ENCODE measurements at regions not wholly inside any gene's neighbourhood (a gene's known extent, or its start where the extent isn't known, plus 50 kb on each side); places are given as distances from the start of the nearest gene placed in this dataset.
A peak's percentile ranks its signal among the peaks of the same experiment; 100 is the strongest.

DNA sequence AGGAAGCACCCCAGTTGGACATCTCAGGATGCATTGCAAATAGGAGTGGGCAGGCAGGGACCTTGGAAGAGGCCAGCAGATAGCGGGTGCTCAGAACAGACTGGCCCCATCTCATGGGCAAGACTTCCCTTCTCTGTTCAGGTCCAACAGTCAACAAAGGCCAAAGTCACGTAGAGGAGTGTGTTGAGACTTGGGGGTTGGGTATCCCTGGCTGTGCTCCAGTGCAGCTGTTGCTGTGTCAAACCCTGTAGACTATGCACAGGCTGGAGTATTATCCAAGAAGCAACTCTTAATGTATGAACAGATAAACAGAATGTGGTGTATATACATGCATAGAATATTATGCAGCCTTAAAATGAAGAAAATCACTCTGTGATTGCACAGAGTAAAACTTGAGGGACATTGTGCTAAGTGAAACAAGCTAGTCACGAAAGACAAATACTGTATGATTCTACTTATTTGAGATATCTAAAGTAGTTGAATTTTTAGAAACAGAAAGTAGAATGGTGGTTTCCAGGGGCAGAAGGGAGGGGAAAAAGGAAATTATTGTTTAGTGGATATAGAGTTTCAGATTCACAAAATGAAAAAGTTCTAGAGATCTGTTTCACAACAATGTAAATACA, 192.1 kb upstream of the LCORL start:
- ChIA-PET SMC1A (ENCODE audit: uncharacterized antibody, unreplicated experiment) (no interaction called here), CTCF (no interaction called here), POLR2A (no interaction called here), RAD21 (ENCODE audit: unreplicated experiment) (no interaction called here)
- FAIRE-seq = no peak
- BruUV-seq (replicated peaks) = no TSS peak
- Histone ChIP-seq H3K27ac (ENCODE audit: control insufficient read depth, insufficient read depth) (no peak overlapping the region; the same call in 1 of the 2 replicates), H3K4me2 (ENCODE audit: control insufficient read depth, insufficient read depth) (peak overlapping the region; percentile 68), H3K4me1 (ENCODE audit: control insufficient read depth, insufficient read depth, low read length) (peaks cover 21% of the 10 kb centered on the region), H4K20me1 (ENCODE audit: control insufficient read depth, insufficient read depth) (no peaks in the 10 kb centered on the region), H3K36me3 (ENCODE audit: control insufficient read depth in 2 of 2, insufficient read depth in 2 of 2, low read length in 1 of 2) (no peaks in the 10 kb centered on the region), H3K27me3 (replicated peaks in 1 of 2; ENCODE audit: control insufficient read depth in 2 of 2, insufficient read depth in 2 of 2, low read length in 1 of 2) (no peaks in the 10 kb centered on the region), H3K79me2 (ENCODE audit: control insufficient read depth, insufficient read depth, low read length) (no peaks in the 10 kb centered on the region), H3K4me3 (0 out of 2 replicates have a peak overlapping the region, but pooled peaks have one; percentile 22), H3K9ac (ENCODE audit: control insufficient read depth, insufficient read depth, low read length) (no peak overlapping the region), H2AFZ (ENCODE audit: control insufficient read depth, low read depth, low read length) (no peak overlapping the region), H3K9me3 (replicated peaks; ENCODE audit: control insufficient read depth, insufficient read depth, low read length) (no peaks in the 10 kb centered on the region; the same call in 1 of the 3 replicates)
- in situ Hi-C loops (cut with MboI) (no loop called here), intact Hi-C loops (cut with micrococcal nuclease; ENCODE audit: unreplicated experiment) (no loop called here)
- 21% methylated on average over 3 of the region's 3 CpGs for WGBS (ENCODE audit: insufficient coverage, insufficient replicate concordance, low lambda C conversion rate, missing lambda C conversion rate)
- DNase-seq (ENCODE audit: low read depth, low spot score) = no peak
- peak; percentile 55 for ATAC-seq
- TF ChIP-seq CBX5 (IDR thresholded peaks at IDR 0.05; ENCODE audit: low read depth) = 0 out of 2 replicates have a peak, but pooled peaks have one; percentile 34
- TF ChIP-seq IKZF1 (conservative IDR thresholded peaks at IDR 0.05) = no peak

- no peak for FAIRE-seq
- peak; percentile 87 for ATAC-seq
- intact Hi-C loops (cut with micrococcal nuclease; ENCODE audit: unreplicated experiment) = loop anchor here (10.0 kb wide), 1 partner anchor 395 kb away; the partner anchor contains the start of genes DCAF16 and NCAPG
- Histone ChIP-seq H3K36me3 (ENCODE audit: control insufficient read depth in 2 of 2, insufficient read depth in 2 of 2, low read length in 1 of 2) (no peaks in the 10 kb centered on the region), H3K79me2 (ENCODE audit: control insufficient read depth, insufficient read depth, low read length) (no peaks in the 10 kb centered on the region), H3K27me3 (replicated peaks in 1 of 2; ENCODE audit: control insufficient read depth in 2 of 2, insufficient read depth in 2 of 2, low read length in 1 of 2) (no peaks in the 10 kb centered on the region), H3K9ac (ENCODE audit: control insufficient read depth, insufficient read depth, low read length) (no peak overlapping the region), H3K4me3 (no peak overlapping the region), H3K4me2 (ENCODE audit: control insufficient read depth, insufficient read depth) (no peak overlapping the region), H4K20me1 (ENCODE audit: control insufficient read depth, insufficient read depth) (no peaks in the 10 kb centered on the region), H2AFZ (ENCODE audit: control insufficient read depth, low read depth, low read length) (no peak overlapping the region), H3K27ac (ENCODE audit: control insufficient read depth, insufficient read depth) (no peak overlapping the region), H3K4me1 (ENCODE audit: control insufficient read depth, insufficient read depth, low read length) (peaks cover 17% of the 10 kb centered on the region), H3K9me3 (replicated peaks; ENCODE audit: control insufficient read depth, insufficient read depth, low read length) (no peaks in the 10 kb centered on the region; the same call in 1 of the 3 replicates)
- POLR2A ChIA-PET = no interaction called here
- CTCF ChIA-PET = interaction anchor here (1.5 kb wide), 1 partner anchor 13 kb away, joined by 3 read pairs; no protein-coding TSS in a partner anchor
- SMC1A ChIA-PET (ENCODE audit: uncharacterized antibody, unreplicated experiment) = no interaction called here
- RAD21 ChIA-PET (ENCODE audit: unreplicated experiment) = no interaction called here
- BruUV-seq (replicated peaks) = no TSS peak
- DNase-seq (ENCODE audit: low read depth, low spot score) = peak; percentile 16
- in situ Hi-C loops (cut with MboI) = no loop called here
- TF ChIP-seq FOXK2 (IDR thresholded peaks at IDR 0.05) (no peak), PML (IDR thresholded peaks at IDR 0.05; ENCODE audit: low read length) (no peak; the same call in 1 of the 2 replicates), ZBTB33 (IDR thresholded peaks at IDR 0.05) (no peak), RAD21 (IDR thresholded peaks at IDR 0.05; ENCODE audit: insufficient read depth, low read depth, low read length) (no peak), SRF (IDR thresholded peaks at IDR 0.05; ENCODE audit: low read depth in 2 of 2, low read length in 2 of 2) (no peak), NR2F1 (conservative IDR thresholded peaks at IDR 0.05) (0 out of 2 replicates have a peak, but pooled peaks have one; percentile 21), EGR1 (IDR thresholded peaks at IDR 0.05; ENCODE audit: borderline replicate concordance in 1 of 2, low read depth in 2 of 2, low read length in 2 of 2) (no peak), IKZF2 (IDR thresholded peaks at IDR 0.05) (0 out of 4 replicates have a peak, but pooled peaks of 1 of the 2 experiments have one; percentile 25)
- TF ChIP-seq, protein P1, sequence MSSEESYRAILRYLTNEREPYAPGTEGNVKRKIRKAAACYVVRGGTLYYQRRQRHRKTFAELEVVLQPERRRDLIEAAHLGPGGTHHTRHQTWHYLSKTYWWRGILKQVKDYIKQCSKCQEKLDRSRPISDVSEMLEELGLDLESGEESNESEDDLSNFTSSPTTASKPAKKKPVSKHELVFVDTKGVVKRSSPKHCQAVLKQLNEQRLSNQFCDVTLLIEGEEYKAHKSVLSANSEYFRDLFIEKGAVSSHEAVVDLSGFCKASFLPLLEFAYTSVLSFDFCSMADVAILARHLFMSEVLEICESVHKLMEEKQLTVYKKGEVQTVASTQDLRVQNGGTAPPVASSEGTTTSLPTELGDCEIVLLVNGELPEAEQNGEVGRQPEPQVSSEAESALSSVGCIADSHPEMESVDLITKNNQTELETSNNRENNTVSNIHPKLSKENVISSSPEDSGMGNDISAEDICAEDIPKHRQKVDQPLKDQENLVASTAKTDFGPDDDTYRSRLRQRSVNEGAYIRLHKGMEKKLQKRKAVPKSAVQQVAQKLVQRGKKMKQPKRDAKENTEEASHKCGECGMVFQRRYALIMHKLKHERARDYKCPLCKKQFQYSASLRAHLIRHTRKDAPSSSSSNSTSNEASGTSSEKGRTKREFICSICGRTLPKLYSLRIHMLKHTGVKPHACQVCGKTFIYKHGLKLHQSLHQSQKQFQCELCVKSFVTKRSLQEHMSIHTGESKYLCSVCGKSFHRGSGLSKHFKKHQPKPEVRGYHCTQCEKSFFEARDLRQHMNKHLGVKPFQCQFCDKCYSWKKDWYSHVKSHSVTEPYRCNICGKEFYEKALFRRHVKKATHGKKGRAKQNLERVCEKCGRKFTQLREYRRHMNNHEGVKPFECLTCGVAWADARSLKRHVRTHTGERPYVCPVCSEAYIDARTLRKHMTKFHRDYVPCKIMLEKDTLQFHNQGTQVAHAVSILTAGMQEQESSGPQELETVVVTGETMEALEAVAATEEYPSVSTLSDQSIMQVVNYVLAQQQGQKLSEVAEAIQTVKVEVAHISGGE (CRISPR knock-in tag; IDR thresholded peaks at IDR 0.05) = no peak
Observed at GRCh38 chr4:18209448-18209847, 187.9 kb upstream of the LCORL start.

All from GM12878 (cell line).